KMS-11 (cell line): ENCODE measurements at regions not wholly inside any gene's neighbourhood (a gene's known extent, or its start where the extent isn't known, plus 50 kb on each side); places are given as distances from the start of the nearest gene placed in this dataset.

ENCODE experiments used
- H2AFZ ChIP-seq: fragments of 200-600 bp; sonication (generic); 2 replicates; pipeline ENCODE4 v1.6.1; 2016; ENCODE audit warnings: antibody characterized with exemption, mixed run types, low read depth
- H3K27ac ChIP-seq: fragments of 200-600 bp; sonication (generic); 2 replicates; pipeline ENCODE4 v1.6.1; 2016; ENCODE audit warnings: mild to moderate bottlenecking, mixed run types
- H3K27me3 ChIP-seq: fragments of 200-600 bp; sonication (generic); 2 replicates; pipeline ENCODE4 v1.6.1; 2017; ENCODE audit warnings: mild to moderate bottlenecking, low read depth, mixed run types, moderate library complexity; ENCODE audit not compliant: insufficient read depth
- H3K36me3 ChIP-seq: fragments of 200-600 bp; sonication (generic); 2 replicates; pipeline ENCODE4 v1.6.1; 2017; ENCODE audit warnings: mild to moderate bottlenecking, mixed run types; ENCODE audit not compliant: insufficient read depth
- H3K4me1 ChIP-seq: fragments of 200-600 bp; sonication (generic); 2 replicates; pipeline ENCODE4 v1.6.1; 2016; ENCODE audit warnings: mild to moderate bottlenecking, low read depth, mixed run types; ENCODE audit not compliant: poor library complexity, severe bottlenecking
- H3K4me2 ChIP-seq: fragments of 200-600 bp; sonication (generic); 2 replicates; pipeline ENCODE4 v1.7.0; 2016; ENCODE audit warnings: mild to moderate bottlenecking, mixed run types
- H3K4me3 ChIP-seq: fragments of 200-600 bp; sonication (generic); IDR thresholded peaks from 2 replicates; pipeline ENCODE4 v1.6.1; 2017; ENCODE audit warnings: low read depth, low read length, mixed read lengths; ENCODE audit not compliant: insufficient read depth
- H3K79me2 ChIP-seq: fragments of 200-600 bp; sonication (generic); 2 replicates; pipeline ENCODE4 v1.6.1; 2016; ENCODE audit warnings: low read depth, mixed run types; ENCODE audit not compliant: insufficient read depth
- H3K9ac ChIP-seq: fragments of 200-600 bp; sonication (generic); 2 replicates; pipeline ENCODE4 v1.6.1; 2016; ENCODE audit warnings: mild to moderate bottlenecking, mixed run types
- H4K20me1 ChIP-seq: fragments of 200-600 bp; sonication (generic); 2 replicates; pipeline ENCODE4 v1.6.1; 2016; ENCODE audit warnings: mild to moderate bottlenecking, mixed run types; ENCODE audit not compliant: insufficient read depth
- CTCF ChIP-seq: fragments of 200-600 bp; sonication (generic); conservative IDR thresholded peaks from 2 replicates; pipeline ENCODE4 v1.6.1; 2017; ENCODE audit warnings: low read depth, mild to moderate bottlenecking, antibody characterized with exemption, low read length, moderate library complexity, mixed read lengths

- no peaks in the 10 kb centered on the region for H4K20me1 ChIP-seq
- H3K4me1 ChIP-seq: no peaks in the 10 kb centered on the region
- no peak overlapping the region for H3K4me2 ChIP-seq
- H3K27ac ChIP-seq: no peak overlapping the region
- H3K9ac ChIP-seq: no peak overlapping the region
- no peak overlapping the region for H3K4me3 ChIP-seq
- no peak for TF ChIP-seq CTCF
- no peaks in the 10 kb centered on the region for H3K36me3 ChIP-seq
- no peaks in the 10 kb centered on the region for H3K79me2 ChIP-seq
- no peaks in the 10 kb centered on the region for H3K27me3 ChIP-seq
- H2AFZ ChIP-seq: no peak overlapping the region
These were observed 390.5 kb upstream of the ROBO1 start for GRCh38 chr3:80158332-80158731.

GRCh38 chr3:80157546-80157945, 389.7 kb upstream of the ROBO1 start:
- no peaks in the 10 kb centered on the region for H3K79me2 ChIP-seq
- no peaks in the 10 kb centered on the region for H3K36me3 ChIP-seq
- no peaks in the 10 kb centered on the region for H4K20me1 ChIP-seq
- H3K4me2 ChIP-seq: no peak overlapping the region
- H3K4me3 ChIP-seq: no peak overlapping the region
- no peaks in the 10 kb centered on the region for H3K4me1 ChIP-seq
- no peak overlapping the region for H2AFZ ChIP-seq
- H3K27me3 ChIP-seq: no peaks in the 10 kb centered on the region
- no peak overlapping the region for H3K9ac ChIP-seq
- no peak overlapping the region for H3K27ac ChIP-seq
- TF ChIP-seq CTCF: no peak

- Histone ChIP-seq H3K79me2 (no peaks in the 10 kb centered on the region), H3K4me2 (no peak overlapping the region), H3K27ac (no peak overlapping the region), H3K4me3 (no peak overlapping the region), H3K27me3 (no peaks in the 10 kb centered on the region), H3K9ac (no peak overlapping the region), H2AFZ (no peak overlapping the region), H3K36me3 (no peaks in the 10 kb centered on the region), H3K4me1 (no peaks in the 10 kb centered on the region), H4K20me1 (no peaks in the 10 kb centered on the region)
- TF ChIP-seq CTCF: no peak
These were observed 384.9 kb upstream of the ROBO1 start for GRCh38 chr3:80152692-80153091.

GRCh38 chr3:80142714-80143113, 374.9 kb upstream of the ROBO1 start:
- TF ChIP-seq CTCF: no peak
- Histone ChIP-seq H2AFZ (no peak overlapping the region), H3K27me3 (no peaks in the 10 kb centered on the region), H3K4me1 (no peaks in the 10 kb centered on the region), H3K9ac (no peak overlapping the region), H3K4me3 (no peak overlapping the region), H3K27ac (no peak overlapping the region), H3K36me3 (no peaks in the 10 kb centered on the region), H4K20me1 (no peaks in the 10 kb centered on the region), H3K79me2 (no peaks in the 10 kb centered on the region), H3K4me2 (no peak overlapping the region)

- H3K4me2 ChIP-seq: no peak overlapping the region
These were observed 373.8 kb upstream of the ROBO1 start for GRCh38 chr3:80141557-80141956.

More at GRCh38 chr3:80141557-80141956, 373.8 kb upstream of the ROBO1 start:
- H3K9ac ChIP-seq: no peak overlapping the region
- no peak for TF ChIP-seq CTCF
- H3K79me2 ChIP-seq: no peaks in the 10 kb centered on the region
- no peak overlapping the region for H3K27ac ChIP-seq
- H3K27me3 ChIP-seq: no peaks in the 10 kb centered on the region
- no peaks in the 10 kb centered on the region for H3K4me1 ChIP-seq
- H4K20me1 ChIP-seq: no peaks in the 10 kb centered on the region
- H3K4me3 ChIP-seq: no peak overlapping the region
- no peak overlapping the region for H2AFZ ChIP-seq
- no peaks in the 10 kb centered on the region for H3K36me3 ChIP-seq
